H1 (cell line): ENCODE measurements at regions not wholly inside any gene's neighbourhood (a gene's known extent, or its start where the extent isn't known, plus 50 kb on each side); places are given as distances from the start of the nearest gene placed in this dataset.

ENCODE experiments used
- EZH2 ChIP-seq: fragments of 200-600 bp; sonication (generic); IDR thresholded peaks from 2 replicates; pipeline ENCODE4 v1.7.1; 2012; ENCODE audit warnings: low read depth, mild to moderate bottlenecking, moderate library complexity, low read length, inconsistent platforms; ENCODE audit not compliant: severe bottlenecking
- TAF1 ChIP-seq: IDR thresholded peaks from 2 replicates; pipeline ENCODE4 v1.6.1; 2011; ENCODE audit warnings: mild to moderate bottlenecking, low read depth, low read length
- YY1 ChIP-seq: IDR thresholded peaks from 2 replicates; pipeline ENCODE4 v1.6.1; 2011; ENCODE audit warnings: low read depth, mild to moderate bottlenecking, low read length

DNA sequence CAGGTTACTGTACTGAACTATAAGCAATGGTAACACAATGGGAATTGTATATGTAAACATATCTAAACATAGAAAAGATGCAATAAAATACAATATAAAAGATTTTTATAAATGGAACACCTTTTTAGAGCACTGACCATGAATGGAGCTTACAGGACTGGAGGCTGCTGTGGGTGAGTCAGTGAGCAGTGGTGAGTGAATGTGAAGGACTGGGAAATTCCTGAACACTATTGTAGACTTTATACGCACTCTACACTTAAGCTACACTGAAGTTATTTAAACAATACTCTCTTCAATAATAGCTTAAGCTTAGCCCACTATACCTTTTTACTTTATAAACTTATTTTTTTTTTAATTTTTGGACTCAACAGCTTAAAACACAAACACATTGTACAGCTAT is 313.5 kb downstream of the KCNC2 start (continued):
- no peak for TF ChIP-seq EZH2
- TF ChIP-seq YY1: no peak
- TF ChIP-seq TAF1: no peak
